GM12891 (cell line): ENCODE measurements at regions not wholly inside any gene's neighbourhood (a gene's known extent, or its start where the extent isn't known, plus 50 kb on each side); places are given as distances from the start of the nearest gene placed in this dataset.

Source experiments
- POLR2A ChIP-seq: IDR thresholded peaks from 2 replicates; pipeline ENCODE4 v1.6.1; 2011; ENCODE audit warnings: low read depth, low read length, control low read depth
- SPI1 ChIP-seq: IDR thresholded peaks from 2 replicates; pipeline ENCODE4 v1.6.1; 2011; ENCODE audit warnings: low read depth, low read length, control low read depth
- TAF1 ChIP-seq: IDR thresholded peaks from 2 replicates; pipeline ENCODE4 v1.6.1; 2011; ENCODE audit warnings: low read depth, low read length, control low read depth

GRCh38 chr14:42909659-42910058 is 1303.0 kb downstream of the LRFN5 start:
- no peak for TF ChIP-seq POLR2A
- TF ChIP-seq SPI1, result no peak
- no peak for TF ChIP-seq TAF1
